Osteoblast (primary cell): ENCODE measurements at regions not wholly inside any gene's neighbourhood (a gene's known extent, or its start where the extent isn't known, plus 50 kb on each side); places are given as distances from the start of the nearest gene placed in this dataset.
"Not testable (repeated sequence)": the region's sequence is repeated elsewhere in the genome, so short reads cannot be mapped to it uniquely, and the experiment has no call there.

ENCODE experiments used
- DNase-seq: peaks from one replicate; pipeline ENCODE4 v3.0.0; 2011; ENCODE audit warnings: low spot score, mixed read lengths; ENCODE audit not compliant: insufficient read length; ENCODE audit errors: missing footprints
- H2AFZ ChIP-seq: 2 replicates; pipeline ENCODE4 v1.6.0; 2011; ENCODE audit warnings: mild to moderate bottlenecking, low read length
- H3K27ac ChIP-seq: 2 replicates; pipeline ENCODE4 v1.5.1; 2011; ENCODE audit warnings: mild to moderate bottlenecking, low read depth, low read length, moderate library complexity
- H3K27me3 ChIP-seq: 2 replicates; pipeline ENCODE4 v1.6.0; 2012; ENCODE audit warnings: mild to moderate bottlenecking, control low read depth, inconsistent platforms, low read length, moderate library complexity; ENCODE audit not compliant: insufficient read depth
- H3K36me3 ChIP-seq: 2 replicates; pipeline ENCODE4 v1.5.1; 2011; ENCODE audit warnings: mild to moderate bottlenecking, low read length, control low read depth, moderate library complexity; ENCODE audit not compliant: insufficient read depth
- H3K4me1 ChIP-seq: 2 replicates; pipeline ENCODE4 v1.5.1; 2011; ENCODE audit warnings: mild to moderate bottlenecking, low read length, control low read depth, moderate library complexity; ENCODE audit not compliant: insufficient read depth
- H3K4me2 ChIP-seq: 2 replicates; pipeline ENCODE4 v1.6.0; 2011; ENCODE audit warnings: mild to moderate bottlenecking, low read length; ENCODE audit not compliant: insufficient read depth
- H3K4me3 ChIP-seq: fragments of 200-600 bp; sonication (generic); 3 replicates; pipeline ENCODE4 v1.5.1; 2012; ENCODE audit warnings: mild to moderate bottlenecking, low read length, inconsistent platforms; ENCODE audit not compliant: insufficient read depth
- H3K79me2 ChIP-seq: 2 replicates; pipeline ENCODE4 v1.6.0; 2012; ENCODE audit warnings: mild to moderate bottlenecking, low read length, control low read depth, inconsistent platforms; ENCODE audit not compliant: insufficient read depth
- H3K9me3 ChIP-seq: 2 replicates; pipeline ENCODE4 v1.5.1; 2011; ENCODE audit warnings: low read depth, low read length, control low read depth
- H4K20me1 ChIP-seq: 2 replicates; pipeline ENCODE4 v1.6.0; 2012; ENCODE audit warnings: mild to moderate bottlenecking, low read length, control low read depth; ENCODE audit not compliant: insufficient read depth
- CTCF ChIP-seq: IDR thresholded peaks from 2 replicates; pipeline ENCODE4 v1.5.1; 2011; ENCODE audit warnings: mild to moderate bottlenecking, low read depth, low read length, moderate library complexity; ENCODE audit errors: extremely low read depth

DNA sequence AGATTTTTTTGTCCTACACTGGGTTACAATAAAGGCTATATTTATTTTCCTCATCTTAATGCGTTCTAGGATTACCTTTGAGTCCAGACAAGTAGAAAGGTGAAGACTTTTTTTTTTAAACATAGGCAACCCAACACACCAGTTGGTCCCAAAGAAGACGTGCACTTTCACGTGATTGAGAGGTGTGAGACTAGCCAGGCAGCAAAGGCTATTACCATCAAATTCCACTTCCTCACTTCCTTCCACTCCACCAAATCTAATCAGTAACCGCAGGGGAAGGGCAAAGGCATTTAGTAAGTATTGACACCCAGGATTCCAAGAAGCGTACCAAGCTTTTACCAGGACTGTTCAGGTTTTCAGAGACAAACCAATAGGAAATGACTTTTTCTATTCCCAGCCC is 109.3 kb downstream of the APIP start:
- peaks cover 48% of the 10 kb centered on the region for H3K27me3 ChIP-seq
- H3K36me3 ChIP-seq: no peaks in the 10 kb centered on the region
- H3K9me3 ChIP-seq: no peaks in the 10 kb centered on the region
- no peak for DNase-seq
- H3K4me2 ChIP-seq: no peak overlapping the region
- no peak overlapping the region for H2AFZ ChIP-seq
- H4K20me1 ChIP-seq: no peaks in the 10 kb centered on the region
- H3K4me1 ChIP-seq: no peaks in the 10 kb centered on the region
- H3K4me3 ChIP-seq: no peak overlapping the region
- H3K27ac ChIP-seq: no peak overlapping the region
- no peak for TF ChIP-seq CTCF
- H3K79me2 ChIP-seq: no peaks in the 10 kb centered on the region

DNA sequence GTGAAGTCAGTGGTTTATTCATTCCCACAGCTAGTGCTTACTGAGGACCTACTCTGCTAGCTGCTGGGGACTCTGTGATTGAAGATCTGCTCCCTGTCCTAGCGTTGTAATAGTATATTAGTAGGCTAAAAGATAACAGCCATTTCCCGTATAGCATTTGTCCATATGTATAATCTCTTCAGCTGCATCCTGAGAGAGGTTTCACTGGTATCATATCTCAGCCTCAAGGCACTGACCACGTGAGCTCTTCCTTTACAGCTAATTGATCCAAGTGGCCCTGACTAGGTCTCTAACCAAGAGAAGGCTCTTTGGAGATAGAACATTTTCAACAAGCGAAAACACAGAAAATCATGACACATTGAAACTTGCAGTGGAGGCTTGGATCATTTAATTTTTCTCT is 110.2 kb downstream of the APIP start:
- Histone ChIP-seq H3K27me3 (peaks cover 50% of the 10 kb centered on the region), H3K4me1 (no peaks in the 10 kb centered on the region), H3K9me3 (no peaks in the 10 kb centered on the region), H3K27ac (no peak overlapping the region), H3K4me3 (no peak overlapping the region), H4K20me1 (no peaks in the 10 kb centered on the region), H3K36me3 (no peaks in the 10 kb centered on the region), H2AFZ (no peak overlapping the region), H3K79me2 (no peaks in the 10 kb centered on the region), H3K4me2 (no peak overlapping the region)
- no peak for DNase-seq
- TF ChIP-seq CTCF: no peak

GRCh38 chr11:34799848-34800247 is 116.3 kb downstream of the APIP start:
- no peaks in the 10 kb centered on the region for H3K36me3 ChIP-seq
- no peaks in the 10 kb centered on the region for H3K79me2 ChIP-seq
- H3K4me3 ChIP-seq: no peak overlapping the region
- no peak overlapping the region for H3K4me2 ChIP-seq
- H2AFZ ChIP-seq: no peak overlapping the region
- no peak for DNase-seq
- H3K9me3 ChIP-seq: no peaks in the 10 kb centered on the region
- no peaks in the 10 kb centered on the region for H4K20me1 ChIP-seq
- TF ChIP-seq CTCF: no peak
- peaks cover 21% of the 10 kb centered on the region for H3K27me3 ChIP-seq
- H3K4me1 ChIP-seq: no peaks in the 10 kb centered on the region
- no peak overlapping the region for H3K27ac ChIP-seq

DNA sequence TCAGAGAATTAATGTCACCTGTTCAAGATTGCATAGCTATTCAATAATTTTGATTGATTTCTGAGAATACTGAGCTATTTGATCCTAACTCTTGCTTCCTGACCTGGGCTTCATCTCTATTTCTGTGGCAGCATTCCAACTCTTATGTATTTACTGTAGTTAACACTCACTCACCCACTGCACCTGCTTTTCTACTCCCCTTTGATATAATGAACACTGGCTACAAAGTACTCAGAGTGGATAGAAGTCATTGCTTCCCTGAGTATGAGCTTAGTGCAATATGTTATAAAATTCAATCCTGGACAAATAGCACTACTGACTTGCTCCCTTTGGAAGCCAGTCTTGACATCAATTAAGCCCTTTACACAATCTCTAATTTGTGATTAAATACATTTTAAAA is 117.2 kb downstream of the APIP start:
- no peak overlapping the region for H3K27ac ChIP-seq
- DNase-seq: no peak
- H3K4me1 ChIP-seq: no peaks in the 10 kb centered on the region
- H2AFZ ChIP-seq: no peak overlapping the region
- no peaks in the 10 kb centered on the region for H4K20me1 ChIP-seq
- no peaks in the 10 kb centered on the region for H3K36me3 ChIP-seq
- no peak overlapping the region for H3K4me2 ChIP-seq
- H3K9me3 ChIP-seq: no peaks in the 10 kb centered on the region
- TF ChIP-seq CTCF: no peak
- peaks cover 23% of the 10 kb centered on the region for H3K27me3 ChIP-seq
- no peaks in the 10 kb centered on the region for H3K79me2 ChIP-seq
- H3K4me3 ChIP-seq: no peak overlapping the region

GRCh38 chr11:34797497-34797896 is 118.7 kb downstream of the APIP start:
- not testable (repeated sequence) for H3K9me3 ChIP-seq, H3K4me1 ChIP-seq, H3K79me2 ChIP-seq, H2AFZ ChIP-seq, H3K36me3 ChIP-seq, H3K27ac ChIP-seq, H4K20me1 ChIP-seq, DNase-seq, H3K4me2 ChIP-seq, H3K4me3 ChIP-seq
- H3K27me3 ChIP-seq: peaks cover 38% of the 10 kb centered on the region
